Fibroblast of gingiva (primary cell): ENCODE measurements at regions not wholly inside any gene's neighbourhood (a gene's known extent, or its start where the extent isn't known, plus 50 kb on each side); places are given as distances from the start of the nearest gene placed in this dataset.
"Not testable (repeated sequence)": the region's sequence is repeated elsewhere in the genome, so short reads cannot be mapped to it uniquely, and the experiment has no call there.

Experiments
- DNase-seq: peaks from one replicate; pipeline ENCODE4 v3.0.0-alpha.2; 2011; ENCODE audit warnings: low read depth

GRCh38 chr5:135279328-135279727 is 119.7 kb downstream of the MACROH2A1 start:
- DNase-seq: no peak

- DNase-seq: no peak
These were observed 122.9 kb downstream of the MACROH2A1 start for GRCh38 chr5:135276151-135276550.

GRCh38 chr5:135273212-135273611 is 125.8 kb downstream of the MACROH2A1 start:
- no peak for DNase-seq

GRCh38 chr5:135272311-135272805 is 126.7 kb downstream of the MACROH2A1 start:
- no peak for DNase-seq

- peak; percentile 31 for DNase-seq
These were observed 127.3 kb downstream of the MACROH2A1 start for GRCh38 chr5:135271533-135272310.

GRCh38 chr5:135269931-135270421 is 129.1 kb downstream of the MACROH2A1 start:
- DNase-seq: peak; percentile 34

- no peak for DNase-seq
These were observed 129.8 kb downstream of the MACROH2A1 start for GRCh38 chr5:135269199-135269598.

- no peak for DNase-seq
These were observed 132.1 kb downstream of the MACROH2A1 start for GRCh38 chr5:135266975-135267374.

GRCh38 chr5:135266303-135266635 is 132.8 kb downstream of the MACROH2A1 start:
- DNase-seq: no peak

GRCh38 chr5:135265497-135266302 is 133.3 kb downstream of the MACROH2A1 start:
- DNase-seq: no peak

GRCh38 chr5:135264451-135265440 is 134.3 kb downstream of the MACROH2A1 start:
- no peak for DNase-seq

- DNase-seq: no peak
These were observed 135.9 kb downstream of the MACROH2A1 start for GRCh38 chr5:135263022-135263668.

- DNase-seq: no peak
These were observed 136.7 kb downstream of the MACROH2A1 start for GRCh38 chr5:135262364-135262763.

GRCh38 chr5:135260108-135260507 is 138.9 kb downstream of the MACROH2A1 start:
- not testable (repeated sequence) for DNase-seq

GRCh38 chr5:135255461-135256178 is 143.4 kb downstream of the MACROH2A1 start:
- DNase-seq: no peak

- DNase-seq: no peak
These were observed 144.8 kb downstream of the MACROH2A1 start for GRCh38 chr5:135254183-135254582.

- peak; percentile 41 for DNase-seq
These were observed 145.3 kb downstream of the MACROH2A1 start for GRCh38 chr5:135253601-135254178.

- DNase-seq: no peak
These were observed 147.9 kb downstream of the MACROH2A1 start for GRCh38 chr5:135251093-135251492.

GRCh38 chr5:135250671-135251070 is 148.4 kb downstream of the MACROH2A1 start:
- DNase-seq: no peak

- no peak for DNase-seq
These were observed 149.4 kb downstream of the MACROH2A1 start for GRCh38 chr5:135249658-135250057.
